ENCODE measurements at regions not wholly inside any gene's neighbourhood (a gene's known extent, or its start where the extent isn't known, plus 50 kb on each side); places are given as distances from the start of the nearest gene placed in this dataset.

- TF ChIP-seq SP1 (IDR thresholded peaks at IDR 0.05) (no peak), BHLHE40 (IDR thresholded peaks at IDR 0.05; ENCODE audit: borderline replicate concordance) (no peak), PKNOX1 (IDR thresholded peaks at IDR 0.05) (no peak), FOXM1 (IDR thresholded peaks at IDR 0.05; ENCODE audit: borderline replicate concordance) (no peak), TARDBP (IDR thresholded peaks at IDR 0.05) (no peak), LEF1 (IDR thresholded peaks at IDR 0.05; ENCODE audit: borderline replicate concordance) (no peak), CTBP1 (IDR thresholded peaks at IDR 0.05; ENCODE audit: borderline replicate concordance) (no peak), ZNF384 (IDR thresholded peaks at IDR 0.05) (no peak), SUZ12 (IDR thresholded peaks at IDR 0.05) (no peak), ARNT (IDR thresholded peaks at IDR 0.05) (no peak), ELF4 (IDR thresholded peaks at IDR 0.05) (no peak), FOXK2 (IDR thresholded peaks at IDR 0.05) (no peak), FOXA1 (IDR thresholded peaks at IDR 0.05) (no peak), L3MBTL2 (conservative IDR thresholded peaks at IDR 0.05) (no peak)
Measured at GRCh38 chr5:161042862-161043261, 190.9 kb upstream of the ATP10B start.

Measured in HEK293T (cell line).